Stimulated activated CD8-positive, alpha-beta memory T cell treated with anti-CD3 and anti-CD28 coated beads, Interleukin-2, amount 100 ng/mL, for 1 hour (primary cell): ENCODE measurements at regions not wholly inside any gene's neighbourhood (a gene's known extent, or its start where the extent isn't known, plus 50 kb on each side); places are given as distances from the start of the nearest gene placed in this dataset.

Source experiments
- DNase-seq, 2 donors: peaks; one replicate each; pipeline ENCODE4 v3.0.0-alpha.2; 2020; ENCODE audit warnings: low read depth in 2 of 2

- no peak for DNase-seq
Measured at GRCh38 chr2:12253167-12253778, 463.5 kb upstream of the TRIB2 start.

GRCh38 chr2:12254280-12254860 is 462.4 kb upstream of the TRIB2 start:
- no peak for DNase-seq

DNA sequence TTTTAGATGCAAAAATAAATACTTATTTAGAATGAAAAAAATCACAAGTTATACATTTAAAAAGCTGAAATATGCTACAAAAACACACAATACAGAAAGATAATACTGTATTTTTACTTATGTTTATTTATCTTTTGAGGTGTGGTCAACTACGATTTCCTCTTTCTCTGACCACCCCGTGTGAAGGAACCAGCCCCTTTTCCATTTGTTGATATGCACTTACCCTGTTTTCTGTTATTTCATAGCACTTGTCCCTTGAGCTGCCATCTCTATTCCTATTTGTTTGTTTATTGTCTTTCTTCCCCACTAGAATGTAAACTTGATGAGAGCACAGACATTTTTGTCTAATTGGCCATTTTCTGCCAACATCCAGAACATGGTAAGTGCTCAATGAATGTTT is 460.5 kb upstream of the TRIB2 start:
- no peak for DNase-seq

- DNase-seq: no peak
Measured at GRCh38 chr2:12257476-12257875, 459.3 kb upstream of the TRIB2 start.

DNA sequence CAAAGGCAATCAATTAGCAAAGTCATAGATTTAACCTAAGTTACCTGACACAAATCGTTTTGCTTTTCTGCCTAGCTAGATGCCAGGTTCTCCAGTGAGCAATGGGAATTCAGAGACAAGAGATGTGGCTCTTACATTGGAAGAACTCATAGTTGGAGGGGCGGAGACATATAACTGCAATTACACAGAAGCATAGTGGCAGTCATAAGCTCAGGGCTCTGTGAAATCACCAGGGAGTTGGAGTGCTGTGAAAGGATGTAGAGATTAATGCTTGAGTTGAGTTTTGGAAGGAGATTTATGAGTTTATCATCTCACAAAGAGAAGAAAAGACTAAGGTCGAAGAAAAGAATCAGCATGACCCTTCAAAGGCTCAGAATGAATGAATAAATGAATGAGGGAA is 457.2 kb upstream of the TRIB2 start:
- DNase-seq: no peak

- no peak for DNase-seq
Measured at GRCh38 chr2:12261986-12262680, 454.6 kb upstream of the TRIB2 start.

DNA sequence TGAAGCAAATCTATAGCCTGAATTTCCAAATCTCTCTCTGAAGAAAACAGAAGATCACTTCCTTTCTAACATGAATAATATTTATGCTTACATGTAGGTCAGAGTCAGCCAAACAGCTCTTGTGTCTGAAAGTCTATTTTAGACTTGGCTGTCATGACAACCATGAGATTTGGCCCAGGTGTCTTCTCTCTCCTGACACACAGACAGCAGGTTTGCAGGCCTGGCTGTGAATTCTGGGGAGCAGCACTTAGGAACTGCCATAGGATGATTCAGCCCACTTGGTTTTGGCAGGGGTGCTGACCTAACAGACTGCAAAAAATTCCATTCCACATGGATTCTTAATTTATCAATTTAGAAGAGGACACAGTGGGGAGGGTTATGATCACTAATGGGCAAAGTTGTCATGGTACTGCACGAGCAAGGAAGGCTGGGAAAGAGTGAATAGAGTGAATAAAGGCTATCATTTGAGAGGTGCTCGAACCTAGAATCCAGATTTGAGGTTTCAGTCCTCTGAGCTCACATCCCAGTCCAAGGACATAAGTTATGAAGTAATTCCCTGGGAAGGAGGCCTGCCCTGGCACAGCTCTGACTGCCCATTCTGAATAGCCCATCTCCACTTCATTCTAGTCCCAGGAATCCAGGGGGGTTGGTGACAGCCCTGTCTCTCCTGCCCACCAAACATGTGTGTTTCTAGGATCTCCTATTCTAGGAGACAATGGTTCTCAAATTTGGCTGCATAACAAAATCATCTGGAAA is 453.9 kb upstream of the TRIB2 start:
- no peak for DNase-seq

GRCh38 chr2:12263730-12264129 is 453.0 kb upstream of the TRIB2 start:
- DNase-seq: no peak

DNA sequence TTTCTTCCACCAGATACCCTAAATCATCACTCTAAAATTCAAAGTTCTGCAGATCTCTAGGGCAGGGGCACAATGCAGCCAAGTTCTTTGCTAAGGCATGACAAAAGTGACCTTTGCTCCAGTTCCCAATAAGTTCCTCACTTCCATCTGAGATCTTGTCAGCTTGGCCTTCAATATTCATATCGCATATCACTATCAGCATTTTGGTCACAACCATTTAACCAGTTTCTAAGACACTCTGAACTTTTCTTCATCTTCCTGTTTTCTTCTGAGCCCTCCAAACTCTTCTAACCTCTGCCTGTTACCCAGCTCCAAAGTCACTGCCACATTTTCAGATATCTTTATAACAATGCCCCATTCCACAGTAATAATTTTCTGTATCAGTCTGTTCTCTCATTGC is 452.6 kb upstream of the TRIB2 start:
- no peak for DNase-seq

GRCh38 chr2:12265646-12266045 is 451.1 kb upstream of the TRIB2 start:
- DNase-seq: no peak

DNA sequence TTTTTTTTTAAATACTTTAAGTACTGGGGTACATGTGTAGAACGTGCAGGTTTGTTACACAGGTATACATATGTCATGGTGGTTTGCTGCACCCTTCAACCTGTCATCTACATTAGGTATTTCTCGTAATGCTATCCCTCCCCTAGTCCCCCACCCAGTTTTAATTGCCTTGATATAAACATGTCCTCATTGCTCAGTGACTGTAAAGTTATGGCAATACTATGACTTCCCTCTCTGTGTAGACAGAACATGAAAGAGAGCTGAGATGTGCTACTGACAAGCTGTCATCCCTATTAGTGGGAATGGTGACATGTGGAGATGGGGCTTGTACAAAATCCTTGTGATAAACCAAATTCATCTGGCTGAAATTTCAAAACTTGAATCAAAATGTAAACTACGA is 449.7 kb upstream of the TRIB2 start:
- no peak for DNase-seq

GRCh38 chr2:12269041-12269972 is 447.4 kb upstream of the TRIB2 start:
- no peak for DNase-seq

GRCh38 chr2:12270876-12271588 is 445.7 kb upstream of the TRIB2 start:
- no peak for DNase-seq

DNA sequence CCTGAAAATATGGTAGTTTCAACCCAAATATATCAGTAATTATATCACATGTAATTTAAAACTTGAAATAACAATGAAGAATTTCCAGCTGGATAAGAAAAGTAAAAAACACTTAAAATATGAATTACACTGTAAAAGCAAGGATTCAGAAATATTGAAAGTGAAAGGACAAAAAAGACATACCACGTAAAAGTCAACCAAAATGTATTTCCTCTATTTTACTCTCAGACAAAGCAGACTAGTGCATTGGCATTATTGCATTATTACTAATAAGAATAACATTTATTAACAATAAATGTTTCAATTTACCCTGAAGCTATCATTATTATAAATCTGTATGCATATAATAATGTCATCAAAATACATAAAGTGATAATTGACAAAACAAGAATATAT is 445.1 kb upstream of the TRIB2 start:
- DNase-seq: no peak

- no peak for DNase-seq
Measured at GRCh38 chr2:12273111-12273510, 443.6 kb upstream of the TRIB2 start.

DNA sequence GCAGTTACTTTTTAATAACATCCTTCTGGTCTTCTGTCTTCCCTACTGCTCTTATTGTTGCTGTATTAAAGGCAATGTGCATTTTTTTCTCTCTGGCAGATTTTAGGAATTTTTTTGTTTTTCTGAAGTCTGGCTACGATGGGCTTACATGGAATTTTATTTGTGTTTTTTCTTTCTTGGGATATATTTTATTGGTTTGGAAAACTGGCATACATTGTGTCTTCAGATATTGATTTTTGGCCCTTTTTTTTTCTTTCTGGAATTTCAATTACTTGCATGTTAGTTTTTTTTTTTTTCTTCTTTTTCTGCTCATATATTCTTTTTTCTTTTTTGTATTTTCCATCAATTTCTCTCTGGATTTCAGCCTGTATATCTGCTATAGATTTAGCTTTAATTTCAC is 442.1 kb upstream of the TRIB2 start:
- DNase-seq: no peak

GRCh38 chr2:12277241-12278034 is 439.3 kb upstream of the TRIB2 start:
- no peak for DNase-seq

GRCh38 chr2:12278217-12278750 is 438.5 kb upstream of the TRIB2 start:
- DNase-seq: no peak

- no peak for DNase-seq
Measured at GRCh38 chr2:12282780-12283695, 433.7 kb upstream of the TRIB2 start.
